ENCODE measurements at regions not wholly inside any gene's neighbourhood (a gene's known extent, or its start where the extent isn't known, plus 50 kb on each side); places are given as distances from the start of the nearest gene placed in this dataset.
"Not testable (repeated sequence)": the region's sequence is repeated elsewhere in the genome, so short reads cannot be mapped to it uniquely, and the experiment has no call there.

- no peaks in the 10 kb centered on the region for H3K9me3 ChIP-seq (ENCODE audit: control insufficient read depth, insufficient read depth, low read length)
- no peak overlapping the region for H3K27ac ChIP-seq (ENCODE audit: low read depth, low read length)
- H3K4me3 ChIP-seq (ENCODE audit: low read depth, low read length), result no peak overlapping the region
- no peak overlapping the region for H3K9ac ChIP-seq (ENCODE audit: low read depth, low read length)
- no peaks in the 10 kb centered on the region for H3K27me3 ChIP-seq (ENCODE audit: control insufficient read depth, insufficient read depth, low read length)
- H3K36me3 ChIP-seq (ENCODE audit: control insufficient read depth, insufficient read depth, low read length), result no peaks in the 10 kb centered on the region
- H3K4me1 ChIP-seq (ENCODE audit: control insufficient read depth, insufficient read depth, low read length), result no peaks in the 10 kb centered on the region
Observed at GRCh38 chr11:29063630-29064361, 953.0 kb downstream of the KCNA4 start.

DNA sequence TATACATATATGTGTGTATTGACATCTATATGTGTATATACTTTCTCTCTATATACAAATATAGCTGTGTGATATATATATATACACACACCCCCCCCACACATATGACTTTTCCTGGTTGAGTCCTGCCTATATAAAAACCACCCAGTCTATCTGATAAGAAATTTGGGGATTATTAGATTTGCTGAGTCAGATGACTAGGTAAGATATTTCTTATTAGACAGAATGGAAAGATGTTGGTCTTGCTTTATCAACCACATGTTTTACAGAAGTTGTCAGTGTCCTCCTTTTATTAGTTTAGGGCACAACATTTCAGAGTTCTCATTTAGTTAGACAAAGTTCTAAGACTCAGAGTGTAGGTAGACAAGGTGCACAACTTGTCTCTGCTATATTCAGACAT is 953.3 kb downstream of the METTL15 start:
- no peaks in the 10 kb centered on the region for H3K4me1 ChIP-seq (ENCODE audit: control insufficient read depth, insufficient read depth, low read length)
- H3K27me3 ChIP-seq (ENCODE audit: control insufficient read depth, insufficient read depth, low read length), result no peaks in the 10 kb centered on the region
- no peaks in the 10 kb centered on the region for H3K36me3 ChIP-seq (ENCODE audit: control insufficient read depth, insufficient read depth, low read length)
- H3K9me3 ChIP-seq (ENCODE audit: control insufficient read depth, insufficient read depth, low read length), result peaks cover 8% of the 10 kb centered on the region; the same call in 1 of the 2 replicates
- H3K4me3 ChIP-seq (ENCODE audit: low read depth, low read length), result no peak overlapping the region
- no peak overlapping the region for H3K9ac ChIP-seq (ENCODE audit: low read depth, low read length)
- no peak overlapping the region for H3K27ac ChIP-seq (ENCODE audit: low read depth, low read length)

DNA sequence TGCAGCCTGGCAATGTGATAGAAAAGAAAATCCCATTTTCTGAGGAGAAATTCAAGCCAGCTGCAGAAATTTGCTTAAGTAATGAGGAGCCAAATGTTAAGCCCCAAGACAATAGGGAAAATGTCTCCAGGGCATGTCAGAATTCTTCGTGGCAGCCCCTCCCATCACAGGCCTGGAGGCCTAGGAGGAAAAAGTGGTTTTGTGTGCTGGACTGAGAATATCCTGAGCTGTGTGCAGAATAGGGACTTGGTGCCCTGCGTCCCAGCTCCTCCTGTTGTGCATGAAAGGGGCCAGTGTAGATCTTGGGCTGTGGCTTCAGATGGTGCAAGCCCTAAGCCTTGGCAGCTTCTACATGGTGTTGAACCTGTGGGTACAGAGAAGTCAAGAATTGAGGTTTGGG is 948.3 kb downstream of the METTL15 start:
- H3K9me3 ChIP-seq (ENCODE audit: control insufficient read depth, insufficient read depth, low read length), result peaks cover 22% of the 10 kb centered on the region
- H3K4me3 ChIP-seq (ENCODE audit: low read depth, low read length); H3K4me1 ChIP-seq (ENCODE audit: control insufficient read depth, insufficient read depth, low read length); H3K9ac ChIP-seq (ENCODE audit: low read depth, low read length); H3K27me3 ChIP-seq (ENCODE audit: control insufficient read depth, insufficient read depth, low read length); H3K36me3 ChIP-seq (ENCODE audit: control insufficient read depth, insufficient read depth, low read length); H3K27ac ChIP-seq (ENCODE audit: low read depth, low read length): not testable (repeated sequence)

- H3K9me3 ChIP-seq (ENCODE audit: control insufficient read depth, insufficient read depth, low read length), result peaks cover 17% of the 10 kb centered on the region
- H3K4me3 ChIP-seq (ENCODE audit: low read depth, low read length), result no peak overlapping the region
- H3K9ac ChIP-seq (ENCODE audit: low read depth, low read length), result no peak overlapping the region
- no peaks in the 10 kb centered on the region for H3K4me1 ChIP-seq (ENCODE audit: control insufficient read depth, insufficient read depth, low read length)
- no peaks in the 10 kb centered on the region for H3K27me3 ChIP-seq (ENCODE audit: control insufficient read depth, insufficient read depth, low read length)
- no peaks in the 10 kb centered on the region for H3K36me3 ChIP-seq (ENCODE audit: control insufficient read depth, insufficient read depth, low read length)
- H3K27ac ChIP-seq (ENCODE audit: low read depth, low read length), result no peak overlapping the region
Observed at GRCh38 chr11:29051935-29052334, 943.7 kb downstream of the METTL15 start.

GRCh38 chr11:29050962-29051361 is 942.8 kb downstream of the METTL15 start:
- not testable (repeated sequence) for H3K9ac ChIP-seq (ENCODE audit: low read depth, low read length); H3K27ac ChIP-seq (ENCODE audit: low read depth, low read length); H3K27me3 ChIP-seq (ENCODE audit: control insufficient read depth, insufficient read depth, low read length); H3K36me3 ChIP-seq (ENCODE audit: control insufficient read depth, insufficient read depth, low read length); H3K4me1 ChIP-seq (ENCODE audit: control insufficient read depth, insufficient read depth, low read length); H3K4me3 ChIP-seq (ENCODE audit: low read depth, low read length); H3K9me3 ChIP-seq (ENCODE audit: control insufficient read depth, insufficient read depth, low read length)

DNA sequence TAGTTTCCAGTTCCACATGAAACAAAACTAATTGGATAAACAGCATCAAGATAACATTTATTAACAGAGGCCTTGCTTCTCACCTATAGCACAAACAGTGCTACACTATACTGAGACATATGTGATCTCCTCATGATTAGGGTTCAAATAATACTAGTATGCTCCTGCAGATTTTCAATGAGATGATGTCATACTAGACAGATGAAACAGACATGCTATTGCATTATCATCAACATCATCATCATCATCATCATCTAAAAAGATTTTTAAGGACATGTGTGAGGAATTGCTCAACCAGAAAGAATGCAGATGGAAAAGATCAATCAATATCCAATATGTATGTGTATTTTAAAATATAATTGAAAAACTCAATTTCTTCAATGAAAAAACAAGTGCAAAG is 932.3 kb downstream of the METTL15 start:
- Histone ChIP-seq H3K4me3 (ENCODE audit: low read depth, low read length) (no peak overlapping the region), H3K27me3 (ENCODE audit: control insufficient read depth, insufficient read depth, low read length) (no peaks in the 10 kb centered on the region), H3K27ac (ENCODE audit: low read depth, low read length) (no peak overlapping the region), H3K36me3 (ENCODE audit: control insufficient read depth, insufficient read depth, low read length) (no peaks in the 10 kb centered on the region), H3K4me1 (ENCODE audit: control insufficient read depth, insufficient read depth, low read length) (no peaks in the 10 kb centered on the region), H3K9ac (ENCODE audit: low read depth, low read length) (no peak overlapping the region), H3K9me3 (ENCODE audit: control insufficient read depth, insufficient read depth, low read length) (no peaks in the 10 kb centered on the region)

- peaks cover 25% of the 10 kb centered on the region for H3K9me3 ChIP-seq (ENCODE audit: control insufficient read depth, insufficient read depth, low read length)
- no peak overlapping the region for H3K4me3 ChIP-seq (ENCODE audit: low read depth, low read length)
- H3K4me1 ChIP-seq (ENCODE audit: control insufficient read depth, insufficient read depth, low read length), result no peaks in the 10 kb centered on the region
- no peak overlapping the region for H3K27ac ChIP-seq (ENCODE audit: low read depth, low read length)
- no peak overlapping the region for H3K9ac ChIP-seq (ENCODE audit: low read depth, low read length)
- H3K27me3 ChIP-seq (ENCODE audit: control insufficient read depth, insufficient read depth, low read length), result no peaks in the 10 kb centered on the region
- no peaks in the 10 kb centered on the region for H3K36me3 ChIP-seq (ENCODE audit: control insufficient read depth, insufficient read depth, low read length)
Observed at GRCh38 chr11:29032384-29033149, 924.4 kb downstream of the METTL15 start.

DNA sequence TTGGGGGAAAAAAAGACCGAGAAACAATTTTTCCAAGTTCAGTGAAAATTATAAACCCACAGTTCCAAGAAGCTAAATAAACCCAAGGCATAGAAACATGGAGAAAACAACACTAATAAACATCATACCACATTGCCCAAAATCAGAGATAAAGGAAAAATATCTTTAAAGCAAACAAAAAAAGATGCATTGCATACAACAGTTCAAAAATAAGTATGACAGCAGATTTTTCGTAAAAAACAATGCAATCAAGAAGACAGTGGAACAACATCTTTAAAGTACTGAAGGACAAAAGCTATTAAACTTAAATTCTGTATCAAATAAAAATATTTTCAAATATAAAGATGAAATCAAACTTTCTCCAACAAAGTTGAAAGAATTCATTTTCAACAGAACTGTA is 921.3 kb downstream of the METTL15 start:
- H3K27me3 ChIP-seq (ENCODE audit: control insufficient read depth, insufficient read depth, low read length), result no peaks in the 10 kb centered on the region
- no peak overlapping the region for H3K9ac ChIP-seq (ENCODE audit: low read depth, low read length)
- H3K36me3 ChIP-seq (ENCODE audit: control insufficient read depth, insufficient read depth, low read length), result no peaks in the 10 kb centered on the region
- no peaks in the 10 kb centered on the region for H3K4me1 ChIP-seq (ENCODE audit: control insufficient read depth, insufficient read depth, low read length)
- no peak overlapping the region for H3K27ac ChIP-seq (ENCODE audit: low read depth, low read length)
- peaks cover 28% of the 10 kb centered on the region for H3K9me3 ChIP-seq (ENCODE audit: control insufficient read depth, insufficient read depth, low read length)
- no peak overlapping the region for H3K4me3 ChIP-seq (ENCODE audit: low read depth, low read length)

DNA sequence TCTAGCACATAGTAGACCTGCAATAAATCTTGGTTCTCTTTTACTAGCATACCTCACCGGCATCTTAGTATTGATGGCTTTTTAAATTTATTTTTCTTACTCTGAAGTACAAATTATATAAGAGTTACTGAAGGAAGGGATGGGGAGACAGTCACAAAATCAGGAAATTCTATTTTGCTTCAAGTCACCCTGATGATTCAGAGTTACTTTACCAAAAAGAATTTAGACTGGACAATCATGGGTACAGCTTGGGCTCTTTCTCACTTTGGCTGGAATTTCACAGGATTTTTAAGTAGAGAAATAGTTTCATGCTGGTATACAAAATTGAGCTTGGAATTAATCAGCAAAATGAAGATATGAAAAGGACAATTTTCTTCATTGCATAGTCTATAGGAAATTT is 919.2 kb downstream of the METTL15 start:
- H3K27ac ChIP-seq (ENCODE audit: low read depth, low read length), result no peak overlapping the region
- H3K9me3 ChIP-seq (ENCODE audit: control insufficient read depth, insufficient read depth, low read length), result peaks cover 28% of the 10 kb centered on the region

DNA sequence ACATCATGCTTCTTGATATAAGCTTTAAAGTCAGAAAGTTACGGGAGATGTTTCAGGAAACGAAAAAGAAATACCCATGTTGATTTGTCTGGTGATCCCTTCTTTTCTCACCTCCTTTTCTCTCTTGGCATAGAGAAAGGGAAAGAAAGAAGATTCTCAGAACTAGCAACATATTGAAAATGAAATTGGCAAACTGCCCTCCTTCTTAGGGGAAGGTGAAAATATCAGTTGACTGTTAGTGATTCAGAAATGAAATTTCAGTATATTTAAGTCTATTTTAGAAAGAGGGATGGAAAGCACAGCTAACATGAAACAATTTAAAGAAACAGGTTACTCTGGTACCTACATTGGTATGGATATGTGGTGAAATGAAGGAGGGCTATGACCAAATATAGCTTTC is 918.1 kb downstream of the METTL15 start:
- no peak overlapping the region for H3K4me3 ChIP-seq (ENCODE audit: low read depth, low read length)
- H3K9ac ChIP-seq (ENCODE audit: low read depth, low read length), result no peak overlapping the region
- peaks cover 28% of the 10 kb centered on the region for H3K9me3 ChIP-seq (ENCODE audit: control insufficient read depth, insufficient read depth, low read length)
- no peak overlapping the region for H3K27ac ChIP-seq (ENCODE audit: low read depth, low read length)
- H3K36me3 ChIP-seq (ENCODE audit: control insufficient read depth, insufficient read depth, low read length), result no peaks in the 10 kb centered on the region
- no peaks in the 10 kb centered on the region for H3K27me3 ChIP-seq (ENCODE audit: control insufficient read depth, insufficient read depth, low read length)
- no peaks in the 10 kb centered on the region for H3K4me1 ChIP-seq (ENCODE audit: control insufficient read depth, insufficient read depth, low read length)

More for the DNA sequence above, 919.2 kb downstream of the METTL15 start:
- Histone ChIP-seq H3K4me1 (ENCODE audit: control insufficient read depth, insufficient read depth, low read length) (no peaks in the 10 kb centered on the region), H3K36me3 (ENCODE audit: control insufficient read depth, insufficient read depth, low read length) (no peaks in the 10 kb centered on the region), H3K27me3 (ENCODE audit: control insufficient read depth, insufficient read depth, low read length) (no peaks in the 10 kb centered on the region), H3K9ac (ENCODE audit: low read depth, low read length) (no peak overlapping the region), H3K4me3 (ENCODE audit: low read depth, low read length) (no peak overlapping the region)

DNA sequence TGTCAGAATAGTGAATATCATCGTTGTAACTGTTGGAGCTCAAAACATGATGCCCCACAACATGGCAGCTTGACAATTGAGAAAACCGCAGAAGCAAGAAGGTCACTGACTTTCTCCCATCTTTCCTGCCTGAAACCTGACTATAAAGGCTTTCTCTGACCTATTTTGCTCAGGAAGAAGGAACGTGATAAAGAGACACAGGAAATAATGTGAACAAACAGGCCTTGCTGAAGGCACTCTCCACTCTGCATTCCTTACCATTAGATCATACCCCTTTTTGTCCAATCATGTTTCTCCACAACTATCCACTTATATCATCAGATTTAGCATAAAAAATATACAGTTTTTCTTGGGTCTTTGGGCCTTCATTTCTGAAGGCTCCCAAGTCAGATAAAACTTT is 916.8 kb downstream of the METTL15 start:
- Histone ChIP-seq H3K27me3 (ENCODE audit: control insufficient read depth, insufficient read depth, low read length) (no peaks in the 10 kb centered on the region), H3K4me1 (ENCODE audit: control insufficient read depth, insufficient read depth, low read length) (peaks cover 3% of the 10 kb centered on the region; the same call in 1 of the 2 replicates), H3K9me3 (ENCODE audit: control insufficient read depth, insufficient read depth, low read length) (peaks cover 25% of the 10 kb centered on the region), H3K36me3 (ENCODE audit: control insufficient read depth, insufficient read depth, low read length) (no peaks in the 10 kb centered on the region), H3K4me3 (ENCODE audit: low read depth, low read length) (no peak overlapping the region), H3K9ac (ENCODE audit: low read depth, low read length) (no peak overlapping the region), H3K27ac (ENCODE audit: low read depth, low read length) (no peak overlapping the region)
